Neural cell (in vitro differentiated cells): ENCODE measurements at regions not wholly inside any gene's neighbourhood (a gene's known extent, or its start where the extent isn't known, plus 50 kb on each side); places are given as distances from the start of the nearest gene placed in this dataset.

Experiments used
- H2AFZ ChIP-seq: fragments of 200-600, 300-800 bp; sonication (generic), shearing (Covaris generic); 2 replicates; pipeline ENCODE4 v1.6.0; 2014; ENCODE audit warnings: low read depth, mild to moderate bottlenecking, antibody characterized with exemption, low read length, moderate library complexity
- H3F3A ChIP-seq: fragments of 200-600 bp; shearing (Covaris generic); 2 replicates; pipeline ENCODE4 v1.6.1; 2016; ENCODE audit warnings: mild to moderate bottlenecking, moderate library complexity, mixed read lengths, antibody characterized with exemption, low read length; ENCODE audit not compliant: insufficient read depth, poor library complexity, severe bottlenecking
- H3K27ac ChIP-seq: fragments of 200-600, 300-800 bp; sonication (generic), shearing (Covaris generic); 2 replicates; pipeline ENCODE4 v1.5.1; 2014; ENCODE audit warnings: mild to moderate bottlenecking, low read length, moderate library complexity
- H3K27me3 ChIP-seq: fragments of 300-800, 200-600 bp; sonication (generic), shearing (Covaris generic); 2 replicates; pipeline ENCODE4 v1.6.0; 2014; ENCODE audit warnings: mild to moderate bottlenecking, low read depth, low read length, moderate library complexity; ENCODE audit not compliant: insufficient read depth
- H3K36me3 ChIP-seq: fragments of 300-800, 200-600 bp; sonication (generic), shearing (Covaris generic); 2 replicates; pipeline ENCODE4 v1.5.1; 2014; ENCODE audit warnings: mild to moderate bottlenecking, antibody characterized with exemption, low read length, moderate library complexity; ENCODE audit not compliant: insufficient read depth
- H3K4me2 ChIP-seq: fragments of 300-800, 200-600 bp; sonication (generic), shearing (Covaris generic); 2 replicates; pipeline ENCODE4 v1.6.0; 2014; ENCODE audit warnings: mild to moderate bottlenecking, low read length
- H3K4me3 ChIP-seq: fragments of 300-800, 200-600 bp; sonication (generic), shearing (Covaris generic); 2 replicates; pipeline ENCODE4 v1.5.1; 2014; ENCODE audit warnings: mild to moderate bottlenecking, low read length, moderate library complexity
- H3K79me2 ChIP-seq: fragments of 200-600 bp; shearing (Covaris generic); replicated peaks from 2 replicates; pipeline ENCODE4 v1.6.0; 2014; ENCODE audit warnings: mild to moderate bottlenecking, low read length, moderate library complexity; ENCODE audit not compliant: insufficient read depth
- H3K9ac ChIP-seq: fragments of 300-800, 200-600 bp; sonication (generic), shearing (Covaris generic); 2 replicates; pipeline ENCODE4 v1.6.1; 2016; ENCODE audit warnings: mild to moderate bottlenecking, low read length, mixed read lengths
- H3K9me2 ChIP-seq: fragments of 200-600 bp; shearing (Covaris generic); 2 replicates; pipeline ENCODE4 v1.6.1; 2016; ENCODE audit warnings: mild to moderate bottlenecking, low read length, mixed read lengths; ENCODE audit not compliant: insufficient read depth
- H3K9me3 ChIP-seq: fragments of 200-600, 300-800 bp; sonication (generic), shearing (Covaris generic); 2 replicates; pipeline ENCODE4 v1.6.1; 2016; ENCODE audit warnings: mild to moderate bottlenecking, mixed run types, low read length, moderate library complexity, mixed read lengths
- H4K20me1 ChIP-seq: fragments of 200-600 bp; shearing (Covaris generic); 2 replicates; pipeline ENCODE4 v1.6.1; 2016; ENCODE audit warnings: mild to moderate bottlenecking, mixed run types; ENCODE audit not compliant: insufficient read depth
- EP300 ChIP-seq: fragments of 450-650 bp; conservative IDR thresholded peaks from 2 replicates; pipeline ENCODE4 v1.6.1; 2014; ENCODE audit warnings: antibody characterized with exemption, mild to moderate bottlenecking, moderate library complexity; ENCODE audit not compliant: poor library complexity, severe bottlenecking
- EZH2 ChIP-seq: fragments of 200-600, 300-800 bp; shearing (Covaris generic), sonication (generic); IDR thresholded peaks from 2 replicates; pipeline ENCODE4 v1.6.1; 2014; ENCODE audit warnings: antibody characterized with exemption, low read length, borderline replicate concordance, mild to moderate bottlenecking; ENCODE audit not compliant: insufficient read depth, poor library complexity, severe bottlenecking
- MXI1 ChIP-seq: fragments of 450-650 bp; conservative IDR thresholded peaks from 2 replicates; pipeline ENCODE4 v1.6.1; 2014; ENCODE audit warnings: antibody characterized with exemption, mild to moderate bottlenecking; ENCODE audit not compliant: poor library complexity, severe bottlenecking
- POLR2AphosphoS5 ChIP-seq: IDR thresholded peaks from 2 replicates; pipeline ENCODE4 v1.6.1; 2012
- RAD21 ChIP-seq: fragments of 450-650 bp; conservative IDR thresholded peaks from 2 replicates; pipeline ENCODE4 v1.6.1; 2014; ENCODE audit warnings: antibody characterized with exemption, mild to moderate bottlenecking, moderate library complexity
- REST ChIP-seq: IDR thresholded peaks from 2 replicates; pipeline ENCODE4 v1.6.1; 2012; ENCODE audit warnings: borderline replicate concordance
- SMC3 ChIP-seq: fragments of 450-650 bp; conservative IDR thresholded peaks from 2 replicates; pipeline ENCODE4 v1.6.1; 2014; ENCODE audit warnings: antibody characterized with exemption, mild to moderate bottlenecking, moderate library complexity; ENCODE audit not compliant: poor library complexity
- TAF1 ChIP-seq: IDR thresholded peaks from 2 replicates; pipeline ENCODE4 v1.6.1; 2012; ENCODE audit warnings: low read depth
- TF ChIP-seq, protein P1 (sequence below): fragments of 450-650 bp; IDR thresholded peaks from 2 replicates; pipeline ENCODE4 v1.5.1; 2014; ENCODE audit warnings: antibody characterized with exemption, mild to moderate bottlenecking, moderate library complexity; ENCODE audit not compliant: poor library complexity, severe bottlenecking

GRCh38 chr2:146818122-146818521 lies 1026.7 kb upstream of the ACVR2A start:
- Histone ChIP-seq H2AFZ (no peak overlapping the region), H3K36me3 (no peaks in the 10 kb centered on the region), H4K20me1 (no peaks in the 10 kb centered on the region), H3K27me3 (no peaks in the 10 kb centered on the region), H3F3A (no peaks in the 10 kb centered on the region), H3K4me2 (no peak overlapping the region), H3K9me3 (no peaks in the 10 kb centered on the region), H3K27ac (no peak overlapping the region), H3K4me3 (no peak overlapping the region), H3K9ac (no peak overlapping the region), H3K79me2 (no peaks in the 10 kb centered on the region), H3K9me2 (no peaks in the 10 kb centered on the region)
- TF ChIP-seq MXI1 (no peak), TAF1 (no peak), RAD21 (no peak), EZH2 (no peak), SMC3 (no peak), REST (no peak), EP300 (no peak), POLR2AphosphoS5 (no peak)
- TF ChIP-seq, protein P1, sequence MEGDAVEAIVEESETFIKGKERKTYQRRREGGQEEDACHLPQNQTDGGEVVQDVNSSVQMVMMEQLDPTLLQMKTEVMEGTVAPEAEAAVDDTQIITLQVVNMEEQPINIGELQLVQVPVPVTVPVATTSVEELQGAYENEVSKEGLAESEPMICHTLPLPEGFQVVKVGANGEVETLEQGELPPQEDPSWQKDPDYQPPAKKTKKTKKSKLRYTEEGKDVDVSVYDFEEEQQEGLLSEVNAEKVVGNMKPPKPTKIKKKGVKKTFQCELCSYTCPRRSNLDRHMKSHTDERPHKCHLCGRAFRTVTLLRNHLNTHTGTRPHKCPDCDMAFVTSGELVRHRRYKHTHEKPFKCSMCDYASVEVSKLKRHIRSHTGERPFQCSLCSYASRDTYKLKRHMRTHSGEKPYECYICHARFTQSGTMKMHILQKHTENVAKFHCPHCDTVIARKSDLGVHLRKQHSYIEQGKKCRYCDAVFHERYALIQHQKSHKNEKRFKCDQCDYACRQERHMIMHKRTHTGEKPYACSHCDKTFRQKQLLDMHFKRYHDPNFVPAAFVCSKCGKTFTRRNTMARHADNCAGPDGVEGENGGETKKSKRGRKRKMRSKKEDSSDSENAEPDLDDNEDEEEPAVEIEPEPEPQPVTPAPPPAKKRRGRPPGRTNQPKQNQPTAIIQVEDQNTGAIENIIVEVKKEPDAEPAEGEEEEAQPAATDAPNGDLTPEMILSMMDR: no peak

DNA sequence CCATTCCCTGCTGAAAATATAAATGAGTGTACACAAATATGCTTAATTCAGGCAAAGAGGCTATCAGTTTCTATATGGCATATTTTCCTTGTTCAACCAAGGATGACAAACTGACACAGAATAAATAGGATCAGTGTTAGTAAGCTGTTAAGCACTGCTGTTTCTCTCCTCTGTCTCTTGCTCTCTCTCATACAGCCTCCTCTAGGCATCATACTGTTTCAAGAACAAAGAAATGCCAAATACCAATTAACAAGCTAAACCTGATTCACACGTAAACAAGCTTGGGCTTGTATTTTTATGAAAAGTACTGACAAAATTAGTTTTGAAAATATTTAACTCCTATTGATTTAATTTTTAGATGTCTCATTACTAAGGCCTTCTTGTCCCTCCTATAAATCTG lies 1027.2 kb upstream of the ACVR2A start:
- Histone ChIP-seq H3K36me3 (no peaks in the 10 kb centered on the region), H3F3A (no peaks in the 10 kb centered on the region), H3K9ac (no peak overlapping the region), H3K9me2 (no peaks in the 10 kb centered on the region), H3K4me2 (no peak overlapping the region), H3K27me3 (no peaks in the 10 kb centered on the region), H3K27ac (no peak overlapping the region), H3K4me3 (no peak overlapping the region), H3K9me3 (no peaks in the 10 kb centered on the region), H2AFZ (no peak overlapping the region), H4K20me1 (no peaks in the 10 kb centered on the region), H3K79me2 (no peaks in the 10 kb centered on the region)
- TF ChIP-seq, protein P1: no peak
- no peak for TF ChIP-seq SMC3
- no peak for TF ChIP-seq EZH2
- no peak for TF ChIP-seq RAD21
- TF ChIP-seq EP300: no peak
- no peak for TF ChIP-seq MXI1
- TF ChIP-seq REST: no peak
- TF ChIP-seq TAF1: no peak
- no peak for TF ChIP-seq POLR2AphosphoS5
